ENCODE measurements at regions not wholly inside any gene's neighbourhood (a gene's known extent, or its start where the extent isn't known, plus 50 kb on each side); places are given as distances from the start of the nearest gene placed in this dataset.

DNA sequence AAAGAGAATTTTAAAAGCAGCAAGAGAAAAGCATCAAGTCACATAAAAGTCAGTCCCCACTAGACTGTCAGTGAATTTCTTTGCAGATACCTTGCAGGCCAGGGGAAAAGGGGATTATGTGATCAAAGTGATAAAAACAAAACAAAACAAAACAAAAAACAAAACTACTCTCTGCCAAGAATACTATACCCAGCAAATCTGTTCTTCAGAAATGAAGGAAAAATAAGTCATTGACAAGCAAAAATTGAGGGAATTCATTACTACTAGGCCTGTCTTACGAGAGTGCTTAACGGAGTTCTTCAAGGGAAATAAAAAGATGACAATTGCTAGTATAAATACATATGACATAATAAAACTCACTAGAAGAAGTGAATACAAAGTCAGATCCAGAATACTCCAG, 245.5 kb upstream of the CHST9 start:
- no peak for DNase-seq

GRCh38 chr18:27428716-27429475, 243.8 kb upstream of the CHST9 start:
- no peak for DNase-seq

DNA sequence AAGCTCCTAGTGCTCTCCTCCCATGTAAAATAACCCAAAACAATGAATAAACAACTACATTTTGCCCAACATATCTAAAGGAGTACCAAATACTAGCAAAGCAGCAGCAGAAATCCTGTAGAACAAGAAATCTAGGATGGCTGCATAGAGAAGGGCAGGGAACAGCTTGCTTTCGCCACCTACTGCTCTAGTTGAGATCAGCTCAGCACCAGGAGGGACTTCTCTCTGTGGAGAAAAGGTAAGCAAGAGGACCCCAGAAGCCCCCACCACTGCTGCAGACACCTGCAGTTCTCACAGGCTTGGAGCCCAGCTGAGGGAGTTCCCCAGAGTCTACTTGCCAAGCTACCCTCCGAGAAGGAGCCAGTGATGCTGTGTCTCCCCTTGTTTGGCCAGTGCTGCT, 243.0 kb upstream of the CHST9 start:
- DNase-seq: no peak

DNA sequence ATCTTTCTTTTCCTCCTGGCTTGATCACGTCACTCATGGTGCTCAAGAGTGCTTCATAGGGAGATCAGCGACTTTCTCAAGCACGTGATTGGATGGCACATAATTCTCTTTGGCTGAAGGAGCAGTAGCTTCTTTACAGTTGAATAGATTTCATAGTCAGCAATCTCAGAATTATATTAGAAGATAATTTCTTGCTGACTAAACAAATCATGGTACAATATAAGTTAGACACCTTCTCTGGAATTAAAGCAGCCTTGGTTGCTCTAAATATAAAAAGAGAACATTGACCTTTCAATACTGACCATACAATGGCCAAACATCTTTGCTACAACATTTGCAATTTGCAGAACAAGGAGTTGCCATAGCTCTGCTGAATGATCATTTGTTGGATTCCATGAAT, 238.5 kb upstream of the CHST9 start:
- DNase-seq: no peak

- DNase-seq: no peak
These were observed 234.5 kb upstream of the CHST9 start for GRCh38 chr18:27419646-27420045.

DNA sequence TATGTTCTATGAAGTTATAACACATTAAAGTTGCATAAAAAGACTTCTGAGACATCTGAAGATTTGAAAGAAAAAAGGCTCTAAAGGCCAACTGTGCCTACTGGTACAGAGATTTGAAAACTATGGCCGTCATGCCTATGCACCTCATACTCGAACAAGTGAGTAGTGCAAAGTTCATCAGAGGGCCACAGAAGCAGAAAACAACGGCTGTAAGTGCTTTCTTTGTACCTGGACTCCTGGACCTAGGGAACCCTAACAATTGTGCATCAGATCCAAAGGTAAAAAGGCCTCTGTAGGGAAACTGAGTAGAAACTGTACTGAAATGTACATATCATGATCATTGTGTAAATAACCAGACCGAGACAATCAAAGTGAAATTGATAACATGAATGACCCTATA, 230.4 kb upstream of the CHST9 start:
- DNase-seq: no peak

GRCh38 chr18:27414682-27415081, 229.6 kb upstream of the CHST9 start:
- no peak for DNase-seq

GRCh38 chr18:27413495-27414401, 228.6 kb upstream of the CHST9 start:
- DNase-seq: peak; percentile 80

DNA sequence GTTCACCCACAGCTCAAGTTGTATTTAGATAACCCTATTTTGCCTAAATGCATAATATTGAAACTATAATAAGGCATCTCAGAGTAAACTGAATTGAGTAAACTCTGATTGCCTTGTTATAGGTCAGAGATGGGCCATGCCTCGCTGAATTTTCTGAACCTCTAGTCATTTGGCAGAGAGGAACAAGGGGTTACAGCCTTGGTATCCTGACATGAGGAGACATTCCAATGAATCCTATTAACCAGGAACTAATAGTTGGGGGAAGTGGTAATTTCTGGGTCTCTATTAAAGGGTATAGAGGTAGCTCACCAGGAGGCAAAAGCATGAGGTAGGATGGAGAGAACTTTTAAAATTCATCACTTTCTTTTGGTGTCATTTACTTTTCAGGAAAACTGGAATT, 227.4 kb upstream of the CHST9 start:
- no peak for DNase-seq

GRCh38 chr18:27411911-27412310, 226.8 kb upstream of the CHST9 start:
- DNase-seq: no peak

GRCh38 chr18:27411013-27411412, 225.9 kb upstream of the CHST9 start:
- DNase-seq: no peak

DNA sequence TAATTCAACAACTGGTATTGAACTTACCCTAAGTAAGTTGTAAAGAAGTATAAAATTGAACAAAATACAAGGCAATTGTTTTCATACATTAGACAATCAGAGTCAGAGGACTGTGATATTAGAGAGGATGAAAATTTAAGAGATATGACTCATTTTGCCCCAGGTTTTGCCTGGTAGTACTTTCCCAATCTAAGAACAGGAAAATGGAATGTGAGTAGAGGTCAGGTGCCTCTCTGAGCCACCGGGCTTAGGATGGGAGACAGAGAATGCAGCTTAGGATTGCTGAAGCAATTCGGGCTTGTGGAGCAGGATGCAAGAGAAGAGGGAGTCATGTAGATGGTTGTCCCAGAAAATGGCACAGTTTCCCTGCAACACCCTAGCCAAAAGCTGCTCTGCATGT, 219.7 kb upstream of the CHST9 start:
- DNase-seq: no peak

DNA sequence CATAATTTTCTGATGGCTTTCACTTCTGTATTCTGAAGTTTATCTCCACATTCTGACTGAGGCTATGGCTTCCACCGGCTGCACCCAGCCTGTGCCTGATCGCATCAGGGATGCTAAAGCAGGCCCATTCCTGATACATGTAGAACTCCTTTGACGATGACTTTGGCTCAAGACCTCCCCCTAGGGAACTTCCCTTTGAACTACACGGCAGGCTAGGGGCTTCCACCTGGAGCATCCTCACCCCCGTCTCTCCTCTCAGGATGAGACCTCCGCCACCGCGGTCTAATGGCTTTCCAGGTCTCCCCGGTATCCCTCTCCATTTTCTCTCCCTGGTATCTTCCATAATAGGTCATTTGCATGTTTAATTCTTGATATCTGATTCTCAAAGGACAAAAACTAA, 214.9 kb upstream of the CHST9 start:
- DNase-seq: no peak

DNA sequence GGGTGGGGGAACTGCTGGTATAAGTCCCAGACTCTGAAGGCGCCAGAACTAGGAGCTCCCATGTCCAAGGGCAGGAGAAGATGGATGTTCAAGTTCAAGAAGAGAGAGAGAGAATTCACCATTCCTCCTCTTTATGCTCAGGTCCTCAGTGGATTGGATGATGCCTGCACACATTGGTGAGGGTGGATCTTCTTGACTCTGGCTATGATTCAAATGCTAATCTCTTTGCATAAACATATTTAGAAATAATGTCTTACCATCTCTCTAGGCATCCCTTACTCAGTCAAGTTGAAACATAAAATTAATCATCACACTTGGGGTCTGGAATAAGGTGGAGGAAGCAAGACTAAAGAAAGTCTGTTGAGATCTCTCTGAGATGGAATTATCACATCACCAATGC, 210.6 kb upstream of the CHST9 start:
- no peak for DNase-seq

DNA sequence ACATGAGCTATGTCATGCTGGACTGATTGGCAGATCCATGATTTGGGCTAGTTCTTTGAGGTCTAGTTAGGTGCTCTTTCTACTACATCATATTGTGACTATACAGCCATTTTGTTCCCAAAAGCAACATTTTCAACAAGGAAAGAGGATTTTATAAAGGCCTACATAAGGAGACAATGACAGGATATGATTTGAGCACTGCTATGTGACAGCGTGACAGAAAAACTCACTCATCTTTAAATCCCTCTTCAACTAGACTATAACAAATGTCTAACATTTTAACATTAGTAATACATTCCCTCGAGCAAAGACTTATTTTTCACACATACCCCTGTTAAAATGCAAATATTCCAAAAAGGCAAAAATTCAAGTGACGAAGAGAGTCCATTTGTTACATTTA, 209.6 kb upstream of the CHST9 start:
- no peak for DNase-seq

- DNase-seq: no peak
These were observed 197.6 kb upstream of the CHST9 start for GRCh38 chr18:27382567-27383216.

GRCh38 chr18:27378431-27379095, 193.5 kb upstream of the CHST9 start:
- DNase-seq: no peak

DNA sequence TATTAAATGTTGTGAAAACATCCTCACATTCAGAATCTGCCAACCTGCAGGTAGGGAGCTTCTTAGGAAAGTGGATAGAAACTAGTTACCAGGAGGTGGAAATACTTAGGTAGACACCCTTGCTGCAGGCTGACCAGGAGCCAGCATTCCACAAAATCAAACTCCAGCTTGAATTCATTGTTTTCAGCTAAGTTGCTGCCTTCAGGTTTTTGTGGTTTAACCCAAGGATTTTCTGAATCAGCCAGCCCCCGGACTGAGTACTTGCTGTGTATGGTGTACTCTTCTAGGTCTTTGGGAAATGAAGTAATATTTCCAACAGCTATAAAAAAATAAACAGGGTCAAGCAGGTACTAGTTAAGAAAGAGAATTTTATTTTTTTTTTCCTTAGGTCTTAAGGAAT, 192.1 kb upstream of the CHST9 start:
- no peak for DNase-seq

GRCh38 chr18:27372386-27372785, 187.3 kb upstream of the CHST9 start:
- DNase-seq: no peak

DNA sequence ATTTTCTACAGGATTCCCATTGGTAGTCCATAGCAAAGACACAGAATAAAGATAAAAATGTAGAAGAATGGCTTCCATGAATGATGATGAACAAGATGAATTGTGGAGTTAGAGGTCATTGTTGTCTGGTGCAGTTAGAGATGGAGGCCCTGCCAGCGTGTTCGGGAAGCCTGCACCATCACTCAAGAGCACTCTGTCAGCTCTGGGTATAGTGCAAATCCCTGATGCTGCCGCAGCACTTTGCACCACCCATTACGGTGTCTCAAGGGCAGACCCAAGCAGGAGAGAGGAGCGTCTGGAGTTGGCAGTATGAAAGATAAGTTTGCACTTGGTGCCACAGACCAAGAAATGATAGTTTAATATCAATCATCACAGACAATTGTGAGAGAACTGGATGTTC, 181.6 kb upstream of the CHST9 start:
- DNase-seq: no peak

DNA sequence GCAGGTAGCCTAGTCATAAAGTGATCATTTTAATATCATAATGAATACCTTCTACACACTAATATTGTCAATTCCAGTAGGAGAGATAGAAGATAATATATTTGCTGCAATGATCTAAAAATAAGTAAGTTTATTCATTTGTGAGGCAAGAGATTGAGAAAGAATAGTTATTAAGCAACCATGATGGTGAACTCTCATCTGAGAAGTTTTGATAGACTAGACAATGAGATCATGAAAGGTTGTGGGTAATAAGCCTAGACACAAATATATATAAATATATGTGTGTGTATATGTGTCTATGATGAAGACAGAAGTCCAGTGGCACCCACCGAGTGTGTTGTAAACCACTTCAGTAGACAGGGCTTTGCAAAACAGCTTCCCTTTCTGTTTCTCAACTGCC, 181.0 kb upstream of the CHST9 start:
- no peak for DNase-seq

GRCh38 chr18:27363872-27364271, 178.8 kb upstream of the CHST9 start:
- DNase-seq: no peak

DNA sequence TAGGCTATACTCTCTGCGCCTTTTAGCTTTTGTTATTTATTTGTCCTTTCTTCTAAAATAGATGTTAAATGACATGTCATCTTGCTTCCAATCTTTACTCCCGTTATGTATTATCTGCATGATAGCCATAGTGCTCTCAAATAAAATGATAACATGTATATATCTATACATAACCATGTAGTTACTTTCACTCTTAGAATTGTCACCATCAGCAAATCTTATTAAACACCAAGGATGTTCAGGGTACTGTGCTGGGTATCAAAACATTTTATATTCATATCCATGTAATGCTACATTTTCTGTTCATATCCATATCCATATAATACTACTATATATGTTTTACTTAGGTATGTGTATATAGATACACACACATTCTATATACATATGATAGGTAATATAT, 176.4 kb upstream of the CHST9 start:
- no peak for DNase-seq

All from right hindlimb (tissue), 1 donor.